CD4-positive, alpha-beta T cell treated with Interleukin-6 for 4 hours (primary cell): ENCODE measurements at regions not wholly inside any gene's neighbourhood (a gene's known extent, or its start where the extent isn't known, plus 50 kb on each side); places are given as distances from the start of the nearest gene placed in this dataset.

Source experiments
- DNase-seq: peaks from one replicate; pipeline ENCODE4 v3.0.0-alpha.2; 2020; ENCODE audit warnings: mixed read lengths

- DNase-seq, result no peak
Observed at GRCh38 chr22:47448231-47449223, 686.1 kb downstream of the TBC1D22A start.

DNA sequence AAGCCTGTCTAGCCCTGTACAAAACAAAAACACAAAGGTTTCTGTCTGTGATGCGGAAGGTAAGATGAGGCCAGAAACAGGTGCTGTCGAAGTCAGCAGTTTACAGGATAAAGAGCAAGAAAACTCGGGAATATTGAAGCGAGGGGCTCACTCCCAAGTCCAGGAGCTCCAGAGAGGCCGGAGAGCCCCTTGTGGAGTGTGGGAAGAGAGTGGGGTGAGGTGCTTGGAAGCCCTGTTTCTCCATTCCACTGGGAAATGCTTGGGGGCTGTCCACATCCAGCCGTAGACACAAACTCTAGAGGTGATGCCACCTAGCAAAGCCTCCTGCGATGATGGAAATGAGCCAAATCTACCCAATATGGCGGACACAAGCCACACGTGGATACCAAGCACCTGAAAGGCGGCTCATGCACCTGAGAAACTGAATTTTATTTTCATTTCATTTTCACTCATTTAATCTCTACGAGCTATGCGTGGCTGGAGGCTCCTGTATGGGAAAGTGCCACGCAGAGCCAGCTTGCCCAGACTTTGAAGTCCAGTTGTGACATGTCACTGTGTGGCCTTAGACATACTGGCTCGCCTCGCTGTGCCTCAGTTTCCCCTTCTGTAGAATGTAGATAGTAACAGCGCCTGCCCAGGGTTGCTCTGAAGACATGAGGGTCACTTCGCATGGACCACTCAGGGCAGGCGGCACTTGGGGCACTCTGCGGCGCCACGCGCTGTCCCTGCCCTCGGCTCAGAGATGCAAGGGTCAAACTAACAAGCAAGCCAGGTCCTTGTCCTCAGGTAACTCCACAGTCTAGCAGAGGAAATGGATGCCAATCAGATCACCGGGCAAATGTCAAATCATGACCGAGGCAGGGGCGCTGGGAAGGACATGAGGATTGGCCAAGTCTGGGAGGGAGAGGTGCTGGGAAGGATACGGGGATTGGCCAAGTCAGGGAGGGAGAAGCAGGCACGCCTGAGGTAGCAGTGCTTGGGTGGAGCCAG lies 684.7 kb downstream of the TBC1D22A start:
- DNase-seq, result no peak

DNA sequence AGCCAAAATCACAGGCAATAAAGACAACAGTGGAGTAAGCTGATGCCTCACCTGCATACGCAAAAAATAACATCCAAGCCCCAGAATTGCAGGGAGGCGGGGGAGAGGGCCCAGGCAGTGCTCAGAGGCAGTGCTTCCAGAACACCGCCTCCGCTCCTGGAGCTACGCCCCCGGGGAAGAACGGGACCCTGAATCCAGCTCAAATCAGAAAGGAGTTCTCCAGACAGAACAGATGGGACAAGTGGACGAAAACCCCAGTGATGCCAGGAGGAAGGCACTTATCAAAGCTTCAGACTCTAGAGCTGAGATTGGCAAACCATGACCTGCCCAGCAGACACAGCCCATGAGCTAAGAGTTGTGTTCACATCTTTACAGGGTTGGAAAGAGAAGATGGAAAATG lies 683.9 kb downstream of the TBC1D22A start:
- no peak for DNase-seq

- no peak for DNase-seq
Observed at GRCh38 chr22:47445716-47446290, 683.4 kb downstream of the TBC1D22A start.

- DNase-seq, result no peak
Observed at GRCh38 chr22:47445212-47445611, 682.8 kb downstream of the TBC1D22A start.

GRCh38 chr22:47444746-47445065 lies 682.3 kb downstream of the TBC1D22A start:
- DNase-seq, result no peak

GRCh38 chr22:47443836-47444745 lies 681.6 kb downstream of the TBC1D22A start:
- no peak for DNase-seq

DNA sequence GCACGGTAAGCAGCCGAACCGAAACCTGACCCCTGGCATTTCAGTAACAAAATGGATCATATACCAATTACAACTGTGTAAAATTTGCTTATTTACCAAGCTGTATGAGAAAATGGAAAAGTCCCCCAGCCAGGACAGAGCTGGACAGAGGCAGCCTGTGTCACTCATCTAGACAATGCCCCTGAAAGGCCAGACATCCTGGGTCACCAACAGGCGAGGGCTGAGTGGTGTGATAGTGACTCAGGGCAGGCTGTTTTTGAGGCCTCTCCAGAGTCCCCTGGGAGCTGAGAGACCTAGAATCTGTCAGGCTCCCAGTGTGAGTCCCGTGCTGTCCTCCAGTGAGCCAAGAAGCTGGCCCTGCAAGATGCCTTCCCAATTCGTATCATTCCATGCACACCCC lies 680.4 kb downstream of the TBC1D22A start:
- DNase-seq, result no peak

DNA sequence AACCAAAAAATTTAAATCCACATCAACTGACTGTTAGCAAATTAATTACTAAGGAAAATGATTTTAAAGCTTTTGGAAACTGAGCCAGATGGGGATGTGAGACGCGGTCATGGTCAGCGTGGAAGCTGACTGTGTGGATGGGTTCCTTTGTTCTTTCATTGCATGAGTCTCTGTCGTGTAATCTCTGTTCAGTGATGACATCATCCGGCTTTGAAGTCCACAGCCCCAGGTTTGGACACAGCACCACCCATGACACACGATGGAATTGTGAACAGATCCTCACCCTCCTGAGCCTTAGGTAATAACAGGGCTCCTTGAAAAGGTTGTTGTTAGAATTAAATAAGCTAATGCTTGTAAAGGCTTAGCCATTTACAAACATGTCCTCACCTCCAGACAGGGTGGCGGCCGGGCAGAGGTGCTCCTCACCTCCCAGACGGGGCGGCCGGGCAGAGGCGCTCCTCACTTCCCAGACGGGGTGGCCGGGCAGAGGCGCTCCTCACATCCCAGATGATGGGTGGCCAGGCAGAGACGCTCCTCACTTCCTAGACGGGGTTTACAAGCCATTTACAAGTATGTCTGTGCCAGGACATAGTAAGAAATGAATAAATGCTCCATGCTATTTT lies 677.3 kb downstream of the TBC1D22A start:
- DNase-seq, result no peak

DNA sequence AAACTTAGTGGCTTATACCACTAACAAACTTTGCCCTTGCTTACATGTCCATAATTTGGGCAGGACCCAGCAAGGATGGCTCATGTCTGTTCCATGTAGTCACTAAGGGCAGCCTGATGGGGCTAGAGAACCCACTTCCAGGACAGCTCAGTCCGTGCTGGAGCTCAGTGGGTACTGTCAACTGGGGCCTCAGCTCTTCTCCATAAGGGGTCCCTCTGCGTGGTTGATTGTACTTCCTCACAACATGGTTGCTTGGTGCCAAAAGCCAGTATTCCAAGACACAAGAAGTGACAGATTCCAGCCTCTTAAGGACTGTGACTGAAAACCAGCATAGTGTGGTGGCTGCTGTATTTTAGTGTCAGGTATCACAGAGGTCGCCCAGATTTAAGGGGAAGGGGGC lies 675.2 kb downstream of the TBC1D22A start:
- no peak for DNase-seq

GRCh38 chr22:47437110-47437509 lies 674.7 kb downstream of the TBC1D22A start:
- no peak for DNase-seq

DNA sequence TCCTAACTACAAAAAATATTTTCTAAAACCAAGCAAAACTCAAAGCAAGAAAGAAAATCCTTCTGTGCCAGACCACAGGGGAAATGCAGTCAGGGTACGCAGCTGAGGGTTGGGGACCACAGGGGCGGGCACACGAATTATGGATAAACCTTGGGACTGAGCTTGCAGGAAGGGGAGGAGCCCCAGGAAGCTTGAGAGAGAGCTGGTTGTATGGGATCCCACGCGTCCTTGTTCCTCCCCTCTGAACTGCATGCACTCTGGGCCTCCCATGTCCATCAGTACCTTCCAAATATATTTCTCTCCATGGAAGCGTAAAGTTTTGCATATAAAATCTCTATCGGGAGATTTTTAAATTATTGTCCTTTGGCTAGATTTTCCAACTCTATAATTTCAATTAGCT lies 673.4 kb downstream of the TBC1D22A start:
- DNase-seq, result no peak

- DNase-seq, result no peak
Observed at GRCh38 chr22:47435204-47435487, 672.7 kb downstream of the TBC1D22A start.

- no peak for DNase-seq
Observed at GRCh38 chr22:47434336-47435203, 672.1 kb downstream of the TBC1D22A start.

DNA sequence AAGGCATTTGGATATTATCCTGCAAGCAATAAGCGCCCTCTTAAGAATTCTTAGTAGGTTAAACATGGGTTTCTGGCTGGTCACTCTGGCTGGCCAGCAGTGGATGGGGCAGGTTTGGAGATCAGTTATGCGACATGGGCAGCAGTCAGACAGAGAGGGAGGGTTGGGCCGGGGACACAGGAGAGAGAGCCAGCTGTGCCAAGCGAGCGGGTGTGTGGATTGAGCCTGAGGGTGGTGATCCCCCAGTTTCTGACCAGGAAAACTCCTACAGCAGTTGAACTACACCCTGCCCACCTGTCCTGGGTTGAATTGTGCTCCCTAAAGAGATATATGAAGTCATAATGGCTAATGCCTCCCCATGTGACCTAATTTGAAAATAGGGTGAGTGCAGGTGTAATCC lies 671.2 kb downstream of the TBC1D22A start:
- DNase-seq, result no peak

- DNase-seq, result no peak
Observed at GRCh38 chr22:47432683-47433082, 670.2 kb downstream of the TBC1D22A start.

DNA sequence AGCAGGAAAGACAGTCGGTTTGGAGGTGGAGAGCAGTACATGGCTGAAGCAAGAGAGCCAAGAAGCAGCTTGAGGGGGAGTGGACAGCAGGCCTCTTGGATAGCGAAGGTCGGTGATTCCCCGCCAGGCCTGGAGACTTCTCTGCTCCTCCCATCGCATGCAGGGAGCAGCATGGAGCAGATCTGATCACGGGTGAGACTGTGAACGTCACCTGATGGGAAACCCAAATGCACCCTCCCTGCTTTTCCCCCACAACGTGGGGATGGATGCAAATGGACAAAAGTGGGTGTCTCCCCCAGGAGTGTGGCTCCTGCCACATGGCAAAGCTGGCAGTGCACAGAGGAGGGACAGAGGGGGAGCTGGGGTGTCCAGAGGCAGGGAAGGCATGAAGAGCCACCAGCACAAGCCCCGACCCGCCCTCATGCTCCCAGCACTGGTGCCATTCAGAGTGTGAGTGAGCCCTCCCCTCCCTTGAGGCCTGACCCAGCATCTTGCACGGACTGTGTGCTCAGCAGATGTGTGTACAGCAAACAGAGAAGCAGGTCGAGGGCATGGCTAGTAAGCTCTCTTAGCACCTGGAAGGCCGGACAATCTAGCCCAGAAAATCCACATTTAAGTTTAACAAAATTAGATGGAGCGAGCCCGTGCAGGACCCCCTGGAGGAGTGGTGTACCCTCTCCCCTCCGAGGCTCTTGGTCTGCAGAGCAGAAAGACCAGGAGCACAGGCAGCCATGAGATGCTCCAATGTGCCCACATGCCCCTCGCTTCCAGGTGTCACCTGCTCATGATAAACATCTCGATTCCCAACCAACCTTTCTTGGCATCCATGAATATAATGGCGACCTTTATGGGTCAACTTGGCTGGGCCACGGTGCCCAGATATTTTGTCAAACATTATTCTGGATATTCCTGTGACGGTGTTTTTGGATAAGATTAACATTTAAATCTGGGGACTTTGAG lies 661.7 kb downstream of the TBC1D22A start:
- DNase-seq, result no peak

- DNase-seq, result no peak
Observed at GRCh38 chr22:47423266-47423665, 660.8 kb downstream of the TBC1D22A start.

DNA sequence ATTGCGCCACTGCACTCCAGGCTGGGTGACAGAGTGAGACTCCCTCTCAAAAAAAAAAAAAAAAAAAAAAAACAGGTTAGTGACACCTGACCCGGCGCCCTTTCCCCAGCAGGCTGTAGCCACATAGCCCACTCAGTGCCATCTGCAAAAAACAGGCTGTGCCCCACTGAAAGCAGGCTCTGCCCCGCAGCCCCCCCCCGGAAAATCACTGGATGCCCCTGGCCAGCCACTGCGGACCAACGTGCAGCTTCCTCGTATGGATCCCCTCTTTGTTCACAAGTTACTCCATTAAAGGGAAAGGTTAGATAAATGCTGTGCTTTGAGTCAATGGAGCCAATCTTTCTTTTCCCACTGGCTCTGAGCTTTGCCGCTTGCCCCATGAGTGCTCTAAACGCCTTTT lies 660.3 kb downstream of the TBC1D22A start:
- DNase-seq, result no peak

- DNase-seq, result no peak
Observed at GRCh38 chr22:47421846-47422245, 659.4 kb downstream of the TBC1D22A start.
